GM18873 (cell line): ENCODE measurements at regions not wholly inside any gene's neighbourhood (a gene's known extent, or its start where the extent isn't known, plus 50 kb on each side); places are given as distances from the start of the nearest gene placed in this dataset.

ENCODE experiments used
- ATAC-seq: cut with Tn5 transposase; IDR thresholded peaks from one replicate; pipeline ENCODE4 v1.9.1; 2021; ENCODE audit warnings: mild to moderate bottlenecking, moderate library complexity, moderate number of reproducible peaks; ENCODE audit not compliant: unreplicated experiment, low FRiP score

DNA sequence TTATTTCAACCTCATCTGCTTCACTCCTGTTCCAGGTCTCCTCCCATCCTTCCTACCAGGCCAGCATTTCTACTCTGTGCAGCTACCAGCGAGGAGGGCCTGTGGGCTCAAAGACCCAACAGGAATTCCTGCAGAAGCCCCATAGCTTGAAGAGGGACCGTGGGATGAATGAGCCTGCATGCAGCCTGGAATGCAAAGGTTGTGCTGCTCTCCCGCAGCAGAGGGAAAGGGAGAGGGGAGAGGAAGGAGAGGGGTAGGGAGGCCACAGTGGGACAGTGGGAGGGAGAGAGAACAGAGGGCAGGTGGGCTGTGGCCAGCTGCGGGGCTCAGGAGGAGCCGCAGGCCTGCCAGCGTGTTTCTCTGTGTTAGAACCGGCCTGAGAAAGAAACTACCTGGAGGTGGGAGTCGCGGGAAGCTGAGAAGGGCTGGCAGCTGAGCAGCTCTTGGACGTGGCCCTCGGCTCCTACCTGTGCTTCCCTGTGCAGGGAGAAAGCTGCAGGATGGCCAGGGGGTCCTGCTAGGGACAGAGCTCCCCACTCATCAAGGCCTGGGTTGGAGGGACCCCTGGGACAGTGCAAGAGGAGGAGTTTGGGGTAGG, 66.1 kb upstream of the MLN start:
- no peak for ATAC-seq

DNA sequence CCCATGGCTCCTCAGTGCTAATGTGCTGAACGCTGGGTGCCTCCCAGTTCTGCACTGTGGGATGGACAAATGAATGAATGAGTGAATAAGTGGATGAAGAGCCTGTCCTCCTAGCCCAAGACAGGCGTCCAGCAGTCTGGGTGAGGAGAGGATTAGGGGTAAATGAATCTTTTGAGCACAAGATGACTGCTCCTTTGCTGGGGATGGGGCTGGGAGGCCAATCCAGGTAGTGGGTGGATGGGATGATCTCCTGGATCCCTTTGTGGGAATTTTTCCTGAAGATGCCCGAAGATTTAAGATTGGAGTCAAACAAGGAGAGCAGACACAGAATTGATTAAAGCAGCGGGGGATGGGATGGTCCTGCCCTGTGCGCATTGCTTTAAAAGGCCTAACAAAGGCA, 65.3 kb upstream of the MLN start:
- no peak for ATAC-seq

DNA sequence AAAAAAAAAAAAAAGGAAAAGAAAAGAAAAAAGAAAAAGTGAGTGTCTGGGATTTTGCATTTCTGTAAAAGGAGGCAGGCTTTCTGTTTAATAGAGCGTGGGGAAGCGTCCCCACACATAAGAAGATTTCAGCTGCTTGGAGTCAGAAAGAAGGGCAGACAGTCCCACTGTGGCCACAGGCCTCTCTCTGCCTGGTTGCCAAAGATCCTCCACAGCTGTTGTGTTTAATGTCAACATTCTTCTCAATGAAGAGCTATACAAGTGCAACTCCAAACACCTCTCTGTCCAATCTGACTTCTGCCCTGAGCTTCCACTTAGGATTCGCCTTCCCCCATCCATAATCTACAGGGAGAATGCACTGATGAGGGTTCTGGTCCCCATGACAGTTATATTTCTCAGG, 64.3 kb upstream of the MLN start:
- ATAC-seq: no peak

DNA sequence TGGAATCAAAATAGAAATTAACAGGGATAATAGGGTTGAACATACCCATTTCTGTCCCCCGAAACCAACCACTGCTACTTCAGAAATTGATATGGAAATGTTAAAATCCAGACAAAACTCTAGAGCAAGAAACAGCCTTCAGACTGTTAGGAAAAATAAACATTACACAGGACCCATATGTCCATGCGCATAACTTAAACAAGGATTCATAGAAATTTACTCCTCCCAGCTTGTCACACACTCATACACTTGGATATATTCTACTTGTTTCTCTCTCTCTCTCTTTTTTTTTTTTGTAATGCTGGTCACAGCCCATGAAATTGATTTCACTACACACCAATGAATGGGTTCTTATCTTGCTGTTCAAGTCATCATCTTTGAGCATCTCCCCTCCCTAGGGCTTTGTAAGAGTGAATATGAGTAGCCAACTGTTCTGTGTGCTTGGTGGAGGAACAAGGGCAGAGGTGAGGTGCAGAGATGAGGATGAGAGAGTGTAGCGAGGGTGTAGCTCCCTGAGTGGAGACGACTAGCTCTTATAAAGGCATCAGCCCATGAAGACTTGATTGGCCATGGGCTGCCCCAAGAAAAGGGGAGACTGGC, 61.8 kb upstream of the MLN start:
- ATAC-seq: no peak

DNA sequence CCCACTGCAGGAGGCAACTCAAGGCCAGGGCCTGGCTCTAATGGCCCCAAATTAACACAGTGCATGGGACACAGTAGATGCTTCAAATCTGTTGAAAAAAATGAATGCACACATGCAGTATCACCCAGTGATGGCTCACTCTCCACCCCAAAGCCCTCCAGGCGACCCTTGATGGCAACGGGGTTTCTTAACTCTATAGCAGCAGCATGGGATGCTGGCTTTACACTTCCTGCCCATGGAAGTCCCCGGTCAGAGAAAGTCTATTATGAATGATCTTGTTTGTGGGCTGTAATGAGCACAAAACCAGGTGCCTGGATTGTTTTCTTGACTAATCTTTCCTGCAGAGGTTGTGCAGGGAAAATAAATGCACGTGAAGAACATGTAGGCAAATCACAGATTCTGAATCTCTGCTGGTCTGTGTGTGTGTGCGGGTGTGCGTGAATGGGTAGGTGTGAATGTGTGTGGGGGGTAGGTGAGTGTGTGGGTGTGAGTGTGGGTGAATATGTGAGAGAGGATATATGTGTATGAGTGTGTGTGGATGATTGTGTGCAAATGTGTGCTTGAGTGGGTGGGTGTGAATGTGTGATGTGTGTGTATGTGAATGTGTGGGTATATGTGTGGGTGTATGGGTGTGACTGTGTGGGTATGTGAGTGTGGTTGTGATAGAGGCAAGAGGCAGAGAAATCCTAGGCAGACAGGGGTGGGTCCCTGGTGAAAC, 60.1 kb upstream of the MLN start:
- no peak for ATAC-seq

DNA sequence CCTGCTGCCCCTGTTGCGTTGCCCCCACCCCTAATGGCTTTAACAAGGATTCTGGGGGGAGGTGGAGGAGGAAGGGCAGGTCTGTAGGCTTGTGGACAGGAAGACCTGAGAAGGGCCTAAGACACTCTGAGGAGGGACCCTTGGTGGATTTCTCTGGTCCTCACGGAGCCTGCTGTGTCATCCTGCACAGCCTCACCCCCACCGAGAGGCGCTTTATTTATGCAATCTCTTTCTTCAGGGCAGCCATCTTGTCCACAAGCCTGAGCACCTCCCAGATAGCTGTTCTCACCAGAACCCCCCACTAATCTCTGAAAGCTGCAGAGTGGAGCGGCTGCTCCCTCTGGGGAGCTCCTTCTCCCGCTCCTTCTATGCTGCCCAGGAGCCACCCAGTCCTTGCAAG, 59.3 kb upstream of the MLN start:
- ATAC-seq: no peak

DNA sequence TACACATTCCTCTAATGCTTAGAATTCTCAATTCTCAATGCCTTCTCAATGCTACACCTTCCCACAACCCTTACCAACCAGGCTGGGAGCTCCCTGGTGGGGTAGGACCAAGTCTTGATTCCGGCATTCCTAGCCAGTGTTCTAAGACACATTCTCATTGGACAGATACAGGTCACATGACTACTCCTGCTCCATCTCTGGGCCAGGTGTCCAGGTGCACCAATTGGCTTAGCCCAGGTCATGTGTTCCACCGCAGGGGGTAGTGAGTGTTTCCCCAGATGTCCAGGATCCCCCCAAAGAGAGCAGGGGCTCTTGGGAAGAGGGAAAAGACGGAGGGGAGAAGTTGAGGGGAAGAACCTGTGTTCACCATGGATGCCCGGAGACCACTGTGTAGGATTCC, 58.7 kb upstream of the MLN start:
- no peak for ATAC-seq

DNA sequence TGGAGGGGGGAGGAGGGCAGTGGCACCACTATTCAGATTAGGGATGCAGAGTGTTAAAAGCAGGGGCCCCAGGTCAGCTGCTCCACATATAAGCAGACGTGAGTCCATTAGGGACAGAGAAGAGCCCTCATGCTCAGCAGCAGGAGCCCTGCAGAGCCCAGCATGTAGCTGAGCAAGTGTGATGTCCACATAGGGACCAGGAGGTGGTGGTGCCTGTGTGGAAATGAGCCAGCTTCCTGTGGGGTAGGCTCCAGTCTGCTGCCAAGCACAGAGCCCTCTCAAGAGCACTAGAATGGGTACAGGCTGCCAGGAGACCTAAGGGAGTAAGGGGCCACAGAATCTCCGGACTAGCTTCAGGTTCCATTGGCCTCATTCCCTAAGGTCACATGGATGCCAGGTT, 57.9 kb upstream of the MLN start:
- ATAC-seq: no peak

DNA sequence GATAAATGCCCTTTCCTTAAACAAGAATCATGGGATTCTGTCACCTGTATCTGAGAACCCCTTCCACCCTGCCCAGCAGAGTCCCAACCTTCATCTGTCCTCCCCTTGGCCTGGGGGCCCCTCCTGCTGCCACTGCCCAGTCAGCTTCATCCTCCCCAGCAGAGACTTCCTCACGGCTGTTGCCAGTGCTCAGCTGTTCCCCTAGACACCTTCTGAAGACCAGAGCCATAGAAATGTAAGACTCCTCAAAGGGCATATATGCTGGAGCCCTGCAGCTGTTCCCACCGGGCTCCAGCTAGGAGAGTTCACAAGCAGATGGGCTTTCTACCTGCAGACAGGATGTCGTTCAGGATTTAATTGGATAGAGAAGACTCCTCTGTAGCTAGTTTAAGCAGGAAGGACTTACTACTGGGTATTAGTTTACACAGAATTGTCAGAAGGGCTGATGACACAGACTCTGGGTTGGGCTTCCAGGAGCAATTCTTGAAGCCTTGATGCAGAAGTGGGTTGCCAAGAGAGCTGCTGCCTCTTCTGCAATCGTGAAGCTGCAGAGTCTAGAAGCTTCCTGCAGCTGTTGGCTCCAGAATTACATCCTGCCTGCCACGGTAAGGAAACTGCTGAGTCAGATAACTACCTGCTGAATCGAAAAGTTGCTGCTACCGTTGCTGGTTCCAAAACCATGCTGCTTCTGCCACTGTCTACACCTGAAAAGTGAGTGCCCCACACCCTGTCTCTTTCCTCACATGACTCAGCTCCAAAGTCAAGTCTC, 57.1 kb upstream of the MLN start:
- ATAC-seq: no peak

DNA sequence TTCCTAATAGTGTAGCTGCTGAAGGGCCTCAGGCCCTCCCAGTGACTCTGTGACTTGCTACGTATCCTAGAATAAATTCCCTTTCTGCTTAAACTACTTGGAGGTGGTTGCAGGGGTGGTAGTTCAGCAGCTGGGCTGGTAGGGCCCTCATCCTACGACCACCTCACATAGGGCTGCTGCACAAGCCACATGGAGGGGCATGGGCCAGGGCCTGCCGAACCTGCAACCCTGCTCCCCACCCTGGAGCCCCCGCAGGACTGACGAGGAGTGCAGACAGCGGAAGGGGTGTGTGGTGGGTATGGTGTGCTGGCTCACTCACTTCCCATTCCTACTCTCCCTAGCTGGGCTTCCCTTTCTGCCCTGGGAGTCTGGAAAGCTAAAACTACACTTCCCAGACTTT, 56.2 kb upstream of the MLN start:
- ATAC-seq: no peak

DNA sequence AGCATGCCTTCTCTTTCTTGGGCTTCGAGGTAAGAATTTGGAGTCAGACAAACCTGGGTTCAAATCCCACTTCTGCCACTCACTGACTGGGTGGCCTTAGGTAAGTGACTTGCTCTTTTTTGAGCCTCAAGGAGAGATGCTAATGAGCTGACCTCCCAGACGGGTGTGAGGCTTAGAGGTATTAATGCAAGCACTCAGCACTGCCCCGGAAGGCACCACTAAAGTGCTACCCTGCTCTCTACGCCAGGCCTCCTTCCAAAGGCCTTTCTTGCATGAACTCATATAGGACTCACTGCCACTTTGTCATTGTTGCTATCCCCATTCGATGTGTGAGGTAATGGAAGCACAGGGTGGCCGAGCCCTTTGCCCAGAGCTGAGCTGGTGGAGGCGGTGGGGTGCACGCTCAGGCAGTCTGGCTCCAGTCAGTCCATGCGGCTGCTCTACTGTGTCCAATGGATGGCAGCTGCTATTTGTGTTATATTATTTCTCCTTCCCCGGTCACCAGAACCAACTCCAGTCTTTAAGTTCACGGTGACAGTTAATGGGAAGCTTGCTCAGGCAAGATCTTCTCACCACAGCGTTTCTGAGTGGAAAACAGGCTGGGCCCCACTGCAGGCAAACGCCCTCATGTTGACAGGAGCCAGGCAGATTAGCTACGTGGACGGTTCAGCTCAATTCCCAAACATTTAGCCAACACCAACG, 55.2 kb upstream of the MLN start:
- no peak for ATAC-seq

DNA sequence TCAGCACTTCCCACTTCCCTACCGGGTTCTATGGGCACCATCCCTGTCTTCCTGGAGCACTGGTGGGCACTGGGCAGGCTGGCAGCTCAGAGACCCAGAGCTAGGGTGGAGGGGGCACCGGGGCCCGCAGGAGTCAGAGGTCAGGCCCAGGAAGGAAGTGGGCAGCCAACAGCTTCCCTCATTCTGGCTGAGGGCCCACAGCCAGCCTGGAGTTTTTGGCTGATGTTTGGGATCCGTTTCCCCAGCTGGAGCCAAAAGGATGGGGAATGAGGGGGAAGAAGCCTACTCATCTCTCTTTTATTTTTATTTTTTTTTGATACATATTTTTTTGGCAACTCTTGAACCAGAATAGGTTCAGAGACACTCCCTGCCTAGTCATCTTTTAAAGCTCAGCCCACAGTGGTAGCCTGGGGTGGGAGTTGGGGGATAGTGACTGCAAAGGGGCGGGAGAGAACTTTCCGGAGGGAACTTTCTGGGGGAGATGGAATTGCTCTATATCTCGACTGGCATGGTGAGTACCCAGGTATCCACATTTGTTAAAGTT, 54.2 kb upstream of the MLN start:
- no peak for ATAC-seq

DNA sequence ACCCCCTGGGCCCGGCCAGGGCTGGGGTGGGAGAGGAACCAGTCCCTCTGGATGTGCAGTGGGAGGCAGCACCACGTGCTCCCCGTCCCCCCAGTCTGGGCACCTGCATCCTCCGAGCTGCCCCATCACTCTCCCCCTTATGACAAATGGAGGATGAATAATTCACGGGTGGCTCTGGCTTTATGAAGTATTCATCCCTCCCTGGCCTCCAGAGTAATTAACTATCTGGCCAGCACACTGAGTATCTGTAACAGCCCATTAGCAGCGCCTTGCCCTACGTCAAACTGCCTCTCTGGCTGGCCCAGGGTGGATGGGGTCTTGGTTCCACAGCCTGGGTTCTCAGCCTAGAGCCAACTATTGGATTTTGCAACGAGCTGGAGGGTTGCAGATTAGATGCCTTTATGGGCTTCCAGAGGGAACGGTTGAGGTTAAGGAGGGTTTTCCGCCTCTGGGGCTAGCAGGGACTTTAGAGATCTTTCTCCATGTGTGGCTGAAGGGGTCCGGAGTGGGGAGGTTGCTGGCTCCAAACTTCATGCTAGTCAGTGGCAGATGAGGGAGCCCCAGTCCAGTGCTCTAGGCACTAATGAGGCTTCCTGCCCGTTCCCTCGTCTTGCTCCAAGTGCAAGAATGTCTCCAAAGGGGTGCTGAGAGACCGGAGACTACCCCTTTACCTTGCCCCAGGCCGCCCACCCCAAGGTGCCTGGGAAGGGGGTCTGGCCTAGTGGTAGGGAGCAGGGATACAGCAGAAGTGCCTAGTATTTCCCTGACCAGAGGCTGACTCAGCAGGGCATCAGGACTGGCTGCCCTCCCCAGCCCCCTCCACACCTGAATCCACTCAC, 53.5 kb upstream of the MLN start:
- ATAC-seq: no peak

DNA sequence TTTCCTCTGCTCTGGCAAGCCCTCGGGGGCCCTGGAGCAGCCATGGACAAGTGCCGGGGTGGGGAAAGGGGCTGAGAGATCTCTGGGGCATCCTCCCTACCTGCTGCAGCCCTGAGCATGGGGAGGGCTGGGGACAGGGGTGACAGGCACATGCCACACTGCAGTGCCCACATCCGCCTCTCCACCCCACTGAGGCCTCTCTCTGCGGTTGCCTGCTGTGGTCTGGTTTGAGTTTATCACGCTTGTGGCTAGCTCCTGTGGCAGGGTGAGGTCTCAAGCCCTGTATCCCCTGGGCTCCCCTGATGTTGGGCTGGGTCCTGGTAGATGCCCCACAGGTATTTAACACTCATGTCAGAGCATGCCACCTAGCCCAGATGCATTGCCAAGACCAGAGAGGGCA, 52.9 kb upstream of the MLN start:
- ATAC-seq: peak; percentile 60

DNA sequence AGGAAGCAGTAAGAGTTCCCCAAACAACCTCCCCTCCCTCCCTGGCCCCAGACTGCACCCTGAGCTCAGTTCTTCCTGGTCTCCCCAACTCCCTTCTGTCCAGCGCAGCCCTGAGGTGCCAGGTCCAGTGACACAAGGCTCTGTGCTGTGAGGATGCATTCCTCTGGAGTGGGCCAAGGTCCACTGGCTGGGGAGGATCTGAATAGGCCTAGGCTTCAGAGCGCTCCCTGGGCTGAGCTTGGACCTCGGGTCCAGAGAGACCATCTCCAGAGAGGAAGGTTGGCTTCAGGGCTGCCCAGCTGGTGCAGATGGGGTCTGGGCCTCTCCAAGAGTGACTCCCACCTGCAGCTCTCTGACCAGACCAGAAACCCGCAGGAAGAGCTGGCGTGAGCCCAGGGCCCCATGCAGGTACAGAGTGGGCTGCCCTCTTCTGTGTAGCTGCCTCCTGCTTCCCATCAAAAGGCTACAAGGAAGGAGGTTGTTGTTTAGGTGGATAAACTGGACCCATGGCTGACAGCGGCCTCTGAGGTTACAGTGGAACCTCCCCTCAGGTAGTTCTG, 52.3 kb upstream of the MLN start:
- ATAC-seq: no peak

DNA sequence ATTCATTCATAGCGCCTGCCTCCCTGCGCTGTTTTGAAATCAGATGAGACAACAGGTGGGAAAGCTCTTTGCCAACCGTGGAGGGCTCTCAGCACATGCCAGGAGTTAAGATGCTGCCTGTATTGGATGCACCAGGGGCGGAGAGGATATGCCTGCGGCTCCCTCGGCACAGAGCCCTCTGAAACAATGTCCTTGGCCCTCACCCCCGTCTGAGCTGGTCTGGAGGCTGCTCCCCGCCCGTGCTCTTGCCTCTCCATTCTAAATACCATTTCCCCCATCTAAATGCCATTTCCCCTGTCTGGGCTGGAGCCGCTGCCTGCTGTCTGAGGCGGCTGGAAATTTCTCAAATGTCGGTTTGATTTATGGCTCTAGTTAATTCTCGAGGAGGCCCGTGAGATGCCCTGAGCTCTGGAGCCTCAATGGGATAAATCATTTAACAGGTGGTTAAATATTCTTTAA, 50.8 kb upstream of the MLN start:
- ATAC-seq: no peak

DNA sequence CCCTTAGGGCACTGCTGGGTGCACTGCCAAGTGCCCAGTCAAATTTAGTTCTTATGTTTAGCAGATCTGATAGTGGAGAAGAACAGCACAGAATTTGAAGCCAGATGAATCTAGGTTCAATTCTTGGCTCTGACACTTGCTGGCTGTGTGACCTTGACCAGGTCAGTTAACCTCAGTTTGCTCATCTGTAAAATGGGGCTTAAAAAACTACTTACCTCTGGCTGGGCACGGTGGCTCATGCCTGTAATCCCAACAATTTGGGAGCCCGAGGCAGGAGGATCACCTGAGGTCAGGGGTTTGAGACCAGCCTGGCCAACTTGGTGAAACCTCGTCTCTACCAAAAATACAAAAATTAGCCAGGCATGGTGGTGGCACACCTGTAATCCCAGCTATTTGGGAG, 49.9 kb upstream of the MLN start:
- no peak for ATAC-seq
